HepG2 (cell line): ENCODE measurements at regions not wholly inside any gene's neighbourhood (a gene's known extent, or its start where the extent isn't known, plus 50 kb on each side); places are given as distances from the start of the nearest gene placed in this dataset.

Experiments
- CTCF ChIP-seq: sonication (generic); formaldehyde crosslinking; IDR thresholded peaks from 2 replicates; pipeline ENCODE4 v1.5.0; 2020; ENCODE audit warnings: mild to moderate bottlenecking, missing genetic modification reagents, moderate library complexity
- EP300 ChIP-seq, 3 experiments: sonication (generic) in 1 of 3; formaldehyde crosslinking in 1 of 3; IDR thresholded peaks; 2 replicates each; pipeline versions ENCODE4 v1.5.1 to v1.6.1; 2011 to 2020; ENCODE audit warnings: low read depth in 2 of 3, low read length in 2 of 3, borderline replicate concordance in 1 of 3, improper control_type of control experiment in 1 of 3, mild to moderate bottlenecking in 1 of 3, missing genetic modification reagents in 1 of 3, moderate library complexity in 1 of 3
- GABPA ChIP-seq, 2 experiments: IDR thresholded peaks; 2 replicates each; pipeline ENCODE4 v1.6.1; 2011 to 2016; ENCODE audit warnings: low read depth in 2 of 2, low read length in 1 of 2, missing biosample characterization in 1 of 2, missing genetic modification characterization in 1 of 2
- MNT ChIP-seq: fragments of 450-650 bp; IDR thresholded peaks from 2 replicates; pipeline ENCODE4 v1.6.1; 2016
- SNAPC4 ChIP-seq: sonication (generic); formaldehyde crosslinking; IDR thresholded peaks from 2 replicates; pipeline ENCODE4 v1.4.0; 2020; ENCODE audit warnings: mild to moderate bottlenecking, missing genetic modification reagents
- TGIF2 ChIP-seq: IDR thresholded peaks from 2 replicates; pipeline ENCODE4 v1.6.1; 2016; ENCODE audit warnings: control low read depth, missing compliant biosample characterization
- ZBTB20 ChIP-seq: sonication (generic); formaldehyde crosslinking; IDR thresholded peaks from 2 replicates; pipeline ENCODE4 v1.8.1; 2023; ENCODE audit warnings: missing genetic modification reagents, low read depth, mild to moderate bottlenecking, borderline replicate concordance
- ZBTB33 ChIP-seq: sonication (generic); formaldehyde crosslinking; IDR thresholded peaks from 2 replicates; pipeline ENCODE4 v1.4.0; 2020; ENCODE audit warnings: missing genetic modification reagents
- ZNF431 ChIP-seq: sonication (generic); formaldehyde crosslinking; IDR thresholded peaks from 2 replicates; pipeline ENCODE4 v1.9.0; 2022; ENCODE audit warnings: missing genetic modification reagents, low read depth, mild to moderate bottlenecking, borderline replicate concordance
- ZNF766 ChIP-seq: sonication (generic); formaldehyde crosslinking; IDR thresholded peaks from 2 replicates; pipeline ENCODE4 v1.5.0; 2020; ENCODE audit warnings: missing genetic modification reagents, borderline replicate concordance
- ZNF781 ChIP-seq: sonication (generic); formaldehyde crosslinking; IDR thresholded peaks from 2 replicates; pipeline ENCODE4 v1.5.1; 2020; ENCODE audit warnings: borderline replicate concordance, mild to moderate bottlenecking, missing genetic modification reagents; ENCODE audit errors: not compliant biosample characterization

GRCh38 chr13:73837147-73837546 lies 297.1 kb downstream of the KLF12 start:
- TF ChIP-seq ZBTB20 (CRISPR knock-in tag), result no peak
- TF ChIP-seq SNAPC4 (CRISPR knock-in tag), result no peak
- TF ChIP-seq ZNF781, result no peak
- no peak for TF ChIP-seq ZNF431 (CRISPR knock-in tag)
- TF ChIP-seq GABPA (IDR thresholded peaks at IDR 0.05; ENCODE audit: low read depth, low read length), result no peak
- no peak for TF ChIP-seq GABPA (CRISPR knock-in tag; IDR thresholded peaks at IDR 0.05; ENCODE audit: low read depth)
- no peak for TF ChIP-seq ZBTB33 (CRISPR knock-in tag)
- no peak for TF ChIP-seq EP300 (IDR thresholded peaks at IDR 0.05; ENCODE audit: low read depth in 2 of 2, low read length in 2 of 2)
- TF ChIP-seq EP300 (CRISPR knock-in tag; IDR thresholded peaks at IDR 0.05; ENCODE audit: borderline replicate concordance), result no peak
- TF ChIP-seq ZNF766 (CRISPR knock-in tag), result no peak
- TF ChIP-seq TGIF2, result no peak
- TF ChIP-seq MNT, result no peak
- no peak for TF ChIP-seq CTCF (CRISPR knock-in tag)
